GM08714 (cell line): ENCODE measurements at regions not wholly inside any gene's neighbourhood (a gene's known extent, or its start where the extent isn't known, plus 50 kb on each side); places are given as distances from the start of the nearest gene placed in this dataset.
"Not testable (repeated sequence)": the region's sequence is repeated elsewhere in the genome, so short reads cannot be mapped to it uniquely, and the experiment has no call there.

Experiments used
- H3K4me3 ChIP-seq: fragments of 200-500 bp; sonication (Bioruptor generic); 2 replicates; pipeline ENCODE4 v1.5.1; 2014; ENCODE audit warnings: mild to moderate bottlenecking, low read length, inconsistent platforms
- ZNF274 ChIP-seq: IDR thresholded peaks from 2 replicates; pipeline ENCODE4 v1.6.1; 2012; ENCODE audit warnings: mild to moderate bottlenecking, low read depth, low read length

DNA sequence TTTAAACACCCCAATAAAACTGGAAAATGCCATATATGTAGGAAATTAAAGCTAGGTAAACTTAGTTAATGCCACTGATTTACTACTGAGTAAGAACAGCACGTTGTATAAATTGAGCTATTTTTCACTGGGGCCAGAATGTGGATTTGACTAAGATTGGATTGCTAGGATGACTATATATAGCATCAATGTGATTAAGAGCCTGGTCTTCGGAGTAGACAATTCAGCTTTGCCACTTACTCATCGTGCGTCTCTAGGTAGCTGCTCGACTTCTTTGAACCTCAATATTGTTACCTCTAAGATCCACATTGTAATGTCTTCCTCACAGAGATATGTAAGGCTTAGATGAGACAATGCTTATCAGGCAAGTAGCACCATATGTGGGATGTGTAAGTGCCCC is 462.5 kb downstream of the KLF12 start:
- TF ChIP-seq ZNF274 = no peak
- H3K4me3 ChIP-seq = no peak overlapping the region

DNA sequence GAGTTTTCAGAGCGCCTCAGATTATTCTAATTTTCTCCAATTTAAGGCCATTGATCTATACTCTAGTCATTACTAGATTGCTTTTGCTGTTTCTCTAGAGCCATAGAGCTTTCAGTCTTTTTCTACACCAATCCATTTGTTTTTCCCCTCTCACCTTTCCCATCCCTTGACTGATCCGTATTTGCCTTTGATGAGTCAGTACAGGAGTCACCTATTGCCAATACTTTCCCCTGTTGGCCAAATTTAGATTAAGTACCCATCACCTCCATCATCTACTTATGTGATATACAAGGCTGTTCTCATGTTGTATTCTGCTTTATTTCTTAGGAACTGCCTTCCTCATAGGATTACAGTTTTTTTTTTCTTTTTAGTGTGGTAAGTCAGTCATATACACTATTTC is 463.2 kb downstream of the KLF12 start:
- TF ChIP-seq ZNF274 = no peak
- no peak overlapping the region for H3K4me3 ChIP-seq

DNA sequence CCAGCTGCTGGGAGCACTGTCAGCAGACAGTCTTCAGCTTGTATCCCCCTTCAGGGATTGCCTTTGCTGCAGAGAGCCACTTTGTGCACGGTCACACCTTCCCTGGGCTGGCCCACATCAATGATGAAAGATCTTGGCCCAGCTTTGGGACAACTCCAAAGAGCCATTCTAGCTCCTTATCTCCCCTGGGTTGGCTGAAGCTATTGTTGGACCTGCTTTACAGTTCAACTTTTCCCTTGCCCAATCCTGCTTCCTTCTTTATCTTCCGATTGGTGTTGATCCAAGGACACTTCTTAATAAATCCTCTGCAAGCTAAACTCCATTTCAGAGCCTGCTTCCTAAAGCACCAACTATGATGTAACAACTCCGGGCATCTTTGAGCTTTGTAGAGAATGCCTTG is 466.4 kb downstream of the KLF12 start:
- H3K4me3 ChIP-seq = no peak overlapping the region
- TF ChIP-seq ZNF274 = no peak

DNA sequence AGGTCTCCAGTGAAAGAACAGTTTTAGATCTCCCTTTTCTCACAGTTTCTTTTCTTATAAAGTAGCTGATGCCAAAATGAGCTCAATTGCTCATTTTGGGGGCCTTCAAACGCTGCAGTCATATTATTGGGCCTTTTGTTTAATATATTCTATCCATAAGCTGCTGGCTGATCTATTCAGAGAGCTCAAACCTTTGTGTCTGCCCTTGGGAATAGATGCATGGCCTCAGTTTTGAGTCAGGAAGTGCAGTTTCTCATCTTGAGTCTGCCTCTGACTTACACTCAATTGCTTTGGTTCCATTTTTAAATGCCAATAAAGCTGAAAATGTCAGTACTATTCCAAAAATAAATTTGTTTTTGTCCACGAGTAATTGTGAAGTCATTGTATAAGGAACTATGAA is 468.9 kb downstream of the KLF12 start:
- H3K4me3 ChIP-seq = no peak overlapping the region
- no peak for TF ChIP-seq ZNF274

DNA sequence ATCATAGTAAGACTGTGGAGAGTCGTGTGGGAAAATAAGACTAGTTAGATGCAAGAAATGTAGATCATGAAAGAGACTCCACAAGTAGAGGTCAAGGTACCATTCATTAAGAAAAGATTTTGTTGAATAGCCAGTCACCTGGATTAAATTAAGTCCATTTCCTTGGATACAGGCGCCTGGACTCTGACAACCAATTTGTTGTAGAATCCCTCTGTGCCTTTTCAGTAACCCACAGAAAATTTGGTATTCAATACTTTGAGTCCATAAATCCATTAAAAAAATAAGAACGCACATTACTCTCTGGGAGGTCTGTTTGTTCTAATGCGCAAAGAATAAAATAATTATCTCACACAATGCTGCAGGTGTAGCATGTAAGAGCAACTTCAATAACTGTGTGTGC is 469.4 kb downstream of the KLF12 start:
- no peak for TF ChIP-seq ZNF274
- H3K4me3 ChIP-seq = no peak overlapping the region

DNA sequence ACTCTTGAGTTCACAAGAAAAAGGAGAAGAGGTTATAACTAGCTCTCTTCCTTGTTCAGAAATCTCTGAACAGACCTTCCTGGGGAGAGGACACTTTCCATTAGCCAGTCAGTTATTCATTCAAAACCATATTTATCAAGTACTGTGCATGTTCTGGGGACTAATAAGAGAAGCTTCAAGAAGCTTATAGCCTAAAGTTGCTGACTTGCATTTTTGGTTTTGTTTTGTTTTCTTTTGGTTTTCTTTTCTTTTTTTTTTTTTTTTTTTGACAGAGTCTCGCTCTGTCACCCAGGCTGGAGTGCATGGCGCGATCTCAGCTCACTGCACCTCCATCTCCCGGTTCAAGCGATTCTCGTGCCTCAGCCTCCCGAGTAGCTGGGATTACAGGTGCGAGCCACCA is 471.4 kb downstream of the KLF12 start:
- no peak overlapping the region for H3K4me3 ChIP-seq
- TF ChIP-seq ZNF274 = no peak

DNA sequence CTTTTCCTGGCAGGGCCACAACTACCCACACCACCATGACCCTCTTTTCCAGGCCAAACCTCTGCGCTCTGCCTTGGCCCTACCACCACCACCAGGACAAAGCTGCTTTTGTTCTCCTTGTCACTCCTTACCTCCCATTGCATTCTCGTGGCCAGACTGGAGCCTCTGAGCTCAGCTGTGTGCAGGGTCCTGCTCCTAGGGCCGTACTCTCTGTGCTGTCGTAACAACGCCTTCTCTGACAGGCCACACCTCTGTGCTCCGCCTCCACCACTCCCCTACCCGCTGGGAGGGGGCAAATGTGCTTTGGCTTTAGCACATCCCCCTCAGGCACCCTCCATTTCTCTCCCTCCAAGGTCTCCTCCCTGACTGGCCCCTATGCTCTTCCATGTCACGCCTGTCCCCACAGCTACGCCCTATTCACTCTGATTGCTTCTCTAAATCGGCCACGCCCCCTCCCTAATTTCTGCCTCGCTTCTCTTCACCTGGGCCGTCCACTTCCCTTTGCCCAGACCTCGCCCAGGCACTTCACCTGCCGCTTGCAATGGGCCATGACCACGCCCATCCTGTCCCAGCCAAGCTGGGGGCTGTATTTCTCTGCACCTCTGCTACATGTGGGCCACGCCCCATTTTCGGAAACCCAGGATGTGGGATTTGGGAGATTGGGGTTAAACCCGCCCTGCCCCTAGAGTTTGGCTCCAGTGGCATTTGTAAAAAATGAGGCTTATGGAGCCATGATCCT is 472.3 kb downstream of the KLF12 start:
- no peak overlapping the region for H3K4me3 ChIP-seq
- TF ChIP-seq ZNF274 = no peak

DNA sequence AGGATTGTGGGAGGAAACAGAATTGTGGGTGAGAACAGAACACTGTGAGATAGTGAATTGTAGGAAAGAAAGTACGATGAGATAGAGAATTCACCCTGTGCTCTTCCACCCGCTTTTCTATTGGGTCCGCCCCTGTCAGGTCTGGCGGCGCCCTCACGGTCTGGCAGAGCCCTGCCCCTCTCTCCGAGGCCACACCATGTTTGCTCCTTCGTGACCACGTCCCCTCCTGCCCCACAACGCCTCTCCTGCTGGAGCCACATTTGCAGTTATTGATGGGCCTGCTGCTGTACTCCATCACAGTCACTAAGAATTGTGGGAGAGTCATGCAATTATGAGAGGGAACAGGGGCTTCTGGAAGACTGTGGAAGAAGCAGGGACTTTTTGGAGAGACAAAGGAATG is 473.1 kb downstream of the KLF12 start:
- TF ChIP-seq ZNF274 = no peak
- H3K4me3 ChIP-seq = no peak overlapping the region

DNA sequence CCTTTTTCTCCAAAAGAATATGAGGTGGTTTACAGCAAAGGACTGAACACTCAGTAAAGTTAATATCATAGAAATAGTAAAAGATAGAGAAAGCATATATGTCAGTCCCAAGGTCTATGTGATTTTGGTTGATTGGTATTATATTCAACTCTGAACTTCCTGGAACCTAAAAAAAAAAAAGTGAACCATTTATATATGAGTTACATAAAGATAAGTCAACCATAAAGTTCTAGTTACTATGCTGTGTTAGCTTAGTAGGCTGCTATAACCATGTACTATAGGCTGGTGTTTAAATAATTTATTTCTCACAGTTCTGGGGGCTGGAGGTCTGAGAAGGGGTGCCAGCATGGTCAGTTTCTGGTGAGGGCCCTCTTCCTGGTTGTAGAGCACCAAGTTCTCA is 475.6 kb downstream of the KLF12 start:
- H3K4me3 ChIP-seq = no peak overlapping the region
- no peak for TF ChIP-seq ZNF274

DNA sequence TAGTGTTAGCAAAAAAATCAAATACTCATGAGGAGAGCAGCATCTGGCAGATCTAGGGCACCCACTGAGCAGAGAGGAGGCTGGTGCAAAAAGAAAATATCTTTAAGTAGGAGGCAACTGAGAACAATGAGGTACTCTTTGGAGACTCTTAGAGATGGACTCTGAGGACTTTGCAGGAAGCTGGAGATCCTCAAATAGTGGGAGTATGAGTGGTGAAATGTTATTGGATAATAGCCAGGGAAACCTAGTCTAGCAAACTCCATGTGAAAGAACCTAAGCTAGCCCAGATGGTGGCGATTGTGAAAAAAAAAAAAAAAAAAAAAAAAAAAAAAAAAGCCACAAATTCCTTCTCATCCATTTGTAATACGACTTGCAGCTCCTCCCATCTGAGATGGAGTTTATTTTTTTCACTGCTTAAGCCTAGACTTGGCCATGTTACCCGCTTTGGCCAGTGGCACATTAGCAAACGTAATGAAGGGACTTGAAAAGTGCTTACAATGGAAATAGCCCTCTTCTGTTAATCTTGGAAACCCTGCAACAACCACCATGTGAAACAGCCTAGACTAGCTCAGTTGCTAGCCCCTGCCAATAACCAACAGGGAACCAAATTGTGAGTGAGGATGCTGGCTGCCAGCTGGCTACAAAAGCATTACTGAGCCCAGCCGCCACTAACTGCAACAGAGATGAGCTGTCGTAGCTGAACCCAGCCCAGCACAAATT is 476.2 kb downstream of the KLF12 start:
- no peak overlapping the region for H3K4me3 ChIP-seq
- no peak for TF ChIP-seq ZNF274

DNA sequence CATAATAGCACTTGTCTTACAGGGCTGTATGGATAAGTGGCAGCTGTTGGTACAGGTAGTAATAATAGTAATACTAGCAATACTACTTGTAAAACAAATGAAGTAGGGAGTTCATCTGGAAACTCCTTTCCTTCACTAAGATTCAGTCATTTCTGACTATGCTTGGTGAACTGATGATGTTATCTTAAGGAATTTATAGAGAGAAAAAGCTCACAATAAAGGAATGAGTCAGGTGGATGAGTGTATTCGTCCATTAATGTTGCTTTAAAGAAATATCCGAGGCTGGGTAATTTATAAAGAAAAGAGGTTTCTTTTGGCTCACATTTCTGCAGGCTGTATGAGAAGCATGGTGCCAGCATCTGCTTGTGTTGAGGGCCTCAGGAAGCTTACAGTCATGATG is 477.3 kb downstream of the KLF12 start:
- no peak for TF ChIP-seq ZNF274
- no peak overlapping the region for H3K4me3 ChIP-seq

DNA sequence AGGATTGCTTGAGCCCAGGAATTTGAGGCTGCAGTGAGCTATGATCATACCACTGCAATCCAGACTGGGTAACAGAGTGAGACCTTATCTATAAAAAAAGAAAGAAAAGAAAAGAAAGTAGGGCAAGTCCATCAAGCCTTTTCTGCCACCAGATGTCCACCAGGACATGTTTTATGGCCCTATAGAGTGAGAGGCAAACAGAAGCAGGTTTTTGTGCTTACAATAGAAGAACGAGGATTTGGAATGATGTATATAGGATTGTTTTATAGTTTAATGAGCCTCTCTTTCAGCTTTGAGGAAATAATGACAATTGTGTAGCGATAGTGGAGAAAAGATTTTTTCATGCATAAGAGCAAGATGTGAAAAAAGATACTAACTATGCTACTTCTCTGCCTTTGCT is 480.5 kb downstream of the KLF12 start:
- no peak overlapping the region for H3K4me3 ChIP-seq
- TF ChIP-seq ZNF274 = no peak

DNA sequence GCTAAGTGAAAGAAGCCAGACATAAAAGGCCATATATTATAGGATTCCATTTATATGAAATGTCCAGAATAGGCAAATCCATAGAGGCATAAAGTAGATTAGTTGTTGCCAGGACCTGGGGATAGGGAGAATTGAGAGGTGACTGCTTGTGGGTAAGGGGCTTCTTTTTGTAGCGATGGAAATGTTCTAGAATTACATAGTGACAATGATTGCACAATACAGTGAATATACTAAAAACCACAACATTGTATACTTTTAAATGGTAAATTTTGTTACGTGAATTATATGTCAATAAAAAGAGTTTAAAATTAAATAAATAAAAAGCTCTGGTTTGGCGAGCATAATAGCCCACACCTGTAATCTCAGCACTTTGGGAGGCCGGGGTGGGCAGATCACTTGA is 486.8 kb downstream of the KLF12 start:
- no peak overlapping the region for H3K4me3 ChIP-seq
- no peak for TF ChIP-seq ZNF274

DNA sequence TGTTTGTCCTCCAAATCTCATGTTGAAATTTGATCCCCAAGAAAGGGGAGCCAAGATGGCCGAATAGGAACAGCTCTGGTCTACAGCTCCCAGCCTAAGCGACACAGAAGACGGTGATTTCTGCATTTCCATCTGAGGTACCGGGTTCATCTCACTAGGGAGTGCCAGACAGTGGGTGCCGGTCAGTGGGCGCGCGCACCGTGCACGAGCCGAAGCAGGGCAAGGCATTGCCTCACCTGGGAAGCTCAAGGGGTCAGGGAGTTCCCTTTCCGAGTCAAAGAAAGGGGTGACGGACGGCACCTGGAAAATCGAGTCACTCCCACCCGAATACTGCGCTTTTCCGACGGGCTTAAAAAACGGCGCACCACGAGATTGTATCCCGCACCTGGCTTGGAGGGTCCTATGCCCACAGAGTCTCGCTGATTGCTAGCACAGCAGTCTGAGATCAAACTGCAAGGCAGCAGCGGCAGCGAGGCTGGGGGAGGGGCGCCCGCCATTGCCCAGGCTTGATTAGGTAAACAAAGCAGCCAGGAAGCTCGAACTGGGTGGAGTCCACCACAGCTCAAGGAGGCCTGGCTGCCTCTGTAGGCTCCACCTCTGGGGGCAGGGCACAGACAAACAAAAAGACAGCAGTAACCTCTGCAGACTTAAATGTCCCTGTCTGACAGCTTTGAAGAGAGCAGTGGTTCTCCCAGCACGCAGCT is 493.6 kb downstream of the KLF12 start:
- not testable (repeated sequence) for H3K4me3 ChIP-seq

DNA sequence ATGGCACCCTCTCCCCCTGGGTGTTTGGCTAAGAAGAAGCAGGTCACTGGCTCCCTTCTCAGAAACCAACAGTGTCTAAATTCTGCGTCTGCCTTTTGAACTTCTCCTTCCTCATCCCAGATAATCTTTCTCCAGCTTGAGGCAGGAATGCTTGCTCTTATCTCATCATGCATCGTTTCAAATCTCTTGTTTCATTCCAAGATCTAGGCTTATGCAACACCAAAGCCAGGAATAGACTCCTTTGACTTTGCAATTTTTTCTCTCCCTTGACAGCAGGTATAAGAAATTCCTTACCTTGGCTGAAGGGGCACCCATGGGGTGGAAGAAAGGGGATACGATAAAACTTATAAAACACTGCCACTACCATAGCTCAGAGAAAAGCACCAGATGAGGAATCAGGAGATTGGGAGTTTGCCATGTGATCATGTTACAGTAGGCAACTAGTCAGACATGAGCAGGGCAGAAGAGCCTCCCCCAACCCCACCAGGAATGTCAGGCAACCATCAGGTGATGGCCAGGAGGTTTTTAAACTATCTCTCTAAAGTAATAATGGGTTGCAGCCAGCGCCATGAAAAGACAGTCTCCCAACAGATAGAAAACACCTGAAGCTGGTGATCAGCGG is 498.9 kb downstream of the KLF12 start:
- no peak overlapping the region for H3K4me3 ChIP-seq
- no peak for TF ChIP-seq ZNF274
